NCI-H128 (cell line): ENCODE measurements at regions not wholly inside any gene's neighbourhood (a gene's known extent, or its start where the extent isn't known, plus 50 kb on each side); places are given as distances from the start of the nearest gene placed in this dataset.
"Not testable (repeated sequence)": the region's sequence is repeated elsewhere in the genome, so short reads cannot be mapped to it uniquely, and the experiment has no call there.

Source experiments
- DNase-seq: peaks from one replicate; lab custom pipeline; 2025; ENCODE audit not compliant: unreplicated experiment; lab: John Stamatoyannopoulos, UW

DNA sequence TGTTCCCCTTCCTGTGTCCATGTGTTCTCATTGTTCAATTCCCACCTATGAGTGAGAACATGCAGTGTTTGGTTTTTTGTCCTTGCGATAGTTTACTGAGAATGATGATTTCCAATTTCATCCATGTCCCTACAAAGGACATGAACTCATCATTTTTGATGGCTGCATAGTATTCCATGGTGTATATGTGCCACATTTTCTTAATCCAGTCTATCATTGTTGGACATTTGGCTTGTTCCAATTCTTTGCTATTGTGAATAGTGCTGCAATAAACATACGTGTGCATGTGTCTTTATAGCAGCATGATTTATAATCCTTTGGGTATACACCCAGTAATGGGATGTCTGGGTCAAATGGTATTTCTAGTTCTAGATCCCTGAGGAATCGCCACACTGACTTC lies 712.5 kb upstream of the ADGRB3 start:
- DNase-seq = not testable (repeated sequence)

DNA sequence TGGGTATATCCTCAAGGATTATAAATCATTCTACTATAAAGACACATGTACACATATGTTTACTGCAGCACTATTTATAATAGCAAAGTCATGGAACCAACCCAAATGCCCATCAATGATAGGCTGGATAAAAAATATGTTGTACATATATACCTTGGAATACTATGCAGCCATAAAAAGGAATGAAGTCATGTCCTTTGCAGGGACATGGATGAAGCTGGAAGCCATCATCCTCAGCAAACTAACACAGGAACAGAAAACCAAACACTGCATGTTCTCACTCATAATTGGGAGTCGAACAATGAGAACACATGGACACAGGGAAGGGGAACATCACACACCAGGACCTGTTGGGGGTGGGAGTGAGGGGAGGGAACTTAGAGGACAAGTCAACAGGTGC lies 715.0 kb upstream of the ADGRB3 start:
- not testable (repeated sequence) for DNase-seq

DNA sequence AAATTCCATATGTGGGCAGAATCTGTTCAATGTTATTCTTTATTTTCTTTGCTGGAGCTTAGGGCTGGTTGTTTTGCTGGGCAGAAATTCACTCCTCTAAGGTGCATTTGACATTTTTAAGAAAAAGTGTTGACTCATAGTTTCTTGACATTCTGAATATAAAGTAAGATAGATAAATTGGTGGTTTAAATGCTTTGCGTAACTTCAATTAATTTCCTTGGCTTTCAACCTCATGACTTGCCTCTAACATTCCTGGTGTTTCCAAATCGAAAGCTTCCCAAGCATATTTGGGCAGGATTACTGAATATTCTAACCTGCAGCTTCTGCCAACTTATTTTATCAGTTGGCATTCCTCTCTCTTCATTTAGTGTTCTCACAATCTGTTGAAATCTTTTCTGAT lies 718.7 kb upstream of the ADGRB3 start:
- DNase-seq = no peak

DNA sequence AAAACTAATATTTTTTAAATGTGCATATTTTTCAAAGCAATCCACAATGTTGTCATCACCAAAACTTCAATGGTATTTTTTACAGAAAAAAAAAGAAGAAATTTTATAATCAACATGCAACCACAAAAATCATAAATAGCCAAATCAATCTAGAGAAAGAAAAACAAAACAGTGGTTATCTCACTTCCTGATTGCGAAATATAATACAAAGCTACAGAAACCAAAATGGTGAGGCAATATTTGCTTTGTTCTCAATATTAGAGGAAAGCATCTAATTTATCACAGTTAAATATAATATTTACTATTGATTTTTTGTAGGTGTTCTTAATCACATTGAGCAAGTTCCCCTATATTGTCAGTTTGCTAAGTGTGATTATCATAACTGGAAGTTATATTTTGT lies 720.7 kb upstream of the ADGRB3 start:
- DNase-seq = no peak

DNA sequence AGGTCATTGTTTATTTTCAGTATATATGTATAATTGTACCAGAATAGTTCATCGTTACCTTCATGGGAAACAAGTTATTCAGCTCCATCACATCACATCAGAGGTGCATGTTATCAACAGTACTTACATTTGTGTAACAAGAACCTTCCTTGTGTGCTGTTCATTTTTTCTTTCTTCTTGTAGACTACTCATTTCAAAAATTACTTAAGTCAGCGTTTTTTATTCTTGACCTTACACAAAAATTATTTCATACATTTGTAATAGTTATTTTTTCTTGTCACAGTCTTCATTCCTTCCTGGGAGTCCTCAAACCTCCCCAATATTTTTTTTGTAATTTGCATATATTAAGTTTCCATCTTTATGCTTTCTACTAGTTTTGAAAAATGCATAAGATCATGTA lies 725.7 kb upstream of the ADGRB3 start:
- no peak for DNase-seq

DNA sequence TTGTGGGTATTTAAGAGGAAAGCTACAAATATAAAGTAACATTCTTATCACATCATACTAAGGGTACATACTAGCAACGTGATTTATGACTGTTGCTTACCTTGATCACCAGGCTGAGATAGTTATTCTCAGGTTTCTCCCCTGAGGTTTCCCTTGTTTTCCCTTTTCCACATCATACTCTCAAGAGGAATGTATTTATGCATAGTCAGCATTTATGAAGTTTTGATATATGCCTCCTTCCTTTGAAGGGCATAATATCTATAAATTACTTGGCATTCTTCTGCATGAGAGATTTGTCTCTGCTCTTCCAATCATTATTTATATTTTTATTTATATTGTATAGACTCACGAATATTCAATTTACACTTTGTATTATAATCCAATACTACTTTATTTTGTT lies 726.7 kb upstream of the ADGRB3 start:
- no peak for DNase-seq

DNA sequence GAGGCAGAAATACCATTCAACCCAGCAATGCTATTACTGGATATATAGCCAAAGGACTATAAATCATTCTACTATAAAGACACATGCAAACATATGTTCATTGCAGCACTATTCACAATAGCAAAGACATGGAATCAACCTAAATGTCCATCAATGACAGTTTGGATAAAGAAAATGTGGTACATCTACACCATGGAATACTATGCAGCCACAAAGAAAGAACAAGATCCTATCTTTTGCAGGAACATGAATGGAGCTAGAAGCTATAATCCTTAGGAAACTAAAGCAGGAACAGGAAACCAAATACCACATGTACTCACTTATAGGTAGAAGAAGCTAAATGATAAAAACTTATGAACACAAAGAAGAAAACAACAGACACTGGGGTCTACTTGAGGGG lies 730.3 kb upstream of the ADGRB3 start:
- DNase-seq = not testable (repeated sequence)

DNA sequence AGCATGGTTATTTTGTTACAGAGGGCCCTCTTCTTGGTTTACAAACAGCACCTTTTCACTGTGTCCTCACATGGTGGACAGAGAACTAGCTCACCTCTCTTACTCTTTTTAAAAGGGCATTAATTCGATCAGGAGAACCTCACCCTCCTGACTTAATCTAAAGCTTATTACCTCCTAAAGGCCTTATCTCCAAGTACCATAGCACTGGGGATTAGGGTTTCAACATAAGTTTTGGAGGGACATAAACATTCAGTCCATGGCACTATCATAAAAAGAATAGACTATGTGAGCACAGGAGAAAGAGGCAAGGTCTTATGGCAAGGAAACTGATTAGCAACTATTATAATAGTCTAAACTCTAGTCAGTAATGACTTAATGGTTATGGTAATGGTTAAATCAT lies 736.2 kb upstream of the ADGRB3 start:
- DNase-seq = no peak

DNA sequence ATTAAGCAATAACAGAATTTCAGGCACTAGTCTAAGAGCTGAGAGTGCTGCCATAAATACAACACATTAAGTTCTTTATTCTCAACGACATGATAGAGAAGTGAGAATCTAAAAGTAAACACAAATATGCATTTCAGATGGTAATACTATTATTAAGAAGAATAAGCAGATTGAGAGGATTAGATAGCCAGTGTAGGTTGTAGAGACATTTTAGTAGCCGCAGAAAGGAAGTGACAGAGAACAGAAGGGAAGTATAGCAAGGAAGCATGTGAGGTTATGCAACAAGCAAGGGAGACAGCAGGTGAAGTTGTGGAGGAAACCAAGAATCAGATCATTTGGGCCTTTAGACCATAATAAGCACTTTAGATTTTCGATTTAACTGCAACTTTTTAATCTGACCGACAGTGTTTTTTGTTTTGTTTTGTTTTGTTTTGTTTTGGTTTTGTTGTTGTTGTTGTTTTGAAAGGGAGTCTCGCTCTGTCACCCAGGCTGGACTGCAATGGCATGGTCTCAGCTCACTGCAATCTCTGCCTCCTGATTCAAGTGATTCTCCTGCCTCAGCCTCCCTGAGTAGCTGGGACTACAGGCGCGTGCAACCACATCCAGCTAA lies 737.0 kb upstream of the ADGRB3 start:
- no peak for DNase-seq

DNA sequence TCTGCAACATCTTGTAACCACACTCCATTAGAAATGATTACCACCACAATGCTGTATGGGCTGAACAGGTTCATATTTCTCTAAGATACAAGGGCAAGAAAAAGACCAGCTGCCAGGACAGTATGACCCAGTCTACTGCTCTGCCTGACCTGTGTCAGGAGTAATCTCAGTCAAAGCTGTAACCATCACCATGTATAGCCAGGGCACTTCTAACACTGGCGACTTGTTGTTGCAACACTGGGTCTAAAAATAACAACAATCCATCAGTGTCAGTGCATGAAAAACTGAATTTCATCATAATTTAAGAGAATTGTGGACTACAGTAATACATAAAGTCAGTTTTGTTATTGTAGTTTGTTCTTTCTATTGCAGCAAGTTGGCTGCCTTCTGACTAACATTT lies 738.6 kb upstream of the ADGRB3 start:
- no peak for DNase-seq

DNA sequence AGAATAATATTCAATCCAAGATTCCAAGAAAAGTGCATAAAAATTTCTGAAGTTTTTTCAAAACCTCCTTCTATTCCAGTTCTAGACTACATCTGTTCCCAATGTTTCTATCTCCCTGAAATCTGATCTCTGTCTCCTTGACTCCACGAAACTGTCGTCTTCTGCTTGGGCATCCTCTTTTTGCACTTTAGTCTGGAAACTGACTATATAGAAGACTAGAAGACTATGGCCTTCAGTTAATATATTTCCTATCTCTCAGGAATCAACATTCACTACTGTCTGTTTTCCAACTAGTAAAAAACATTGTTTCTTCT lies 745.4 kb upstream of the ADGRB3 start:
- DNase-seq = no peak

DNA sequence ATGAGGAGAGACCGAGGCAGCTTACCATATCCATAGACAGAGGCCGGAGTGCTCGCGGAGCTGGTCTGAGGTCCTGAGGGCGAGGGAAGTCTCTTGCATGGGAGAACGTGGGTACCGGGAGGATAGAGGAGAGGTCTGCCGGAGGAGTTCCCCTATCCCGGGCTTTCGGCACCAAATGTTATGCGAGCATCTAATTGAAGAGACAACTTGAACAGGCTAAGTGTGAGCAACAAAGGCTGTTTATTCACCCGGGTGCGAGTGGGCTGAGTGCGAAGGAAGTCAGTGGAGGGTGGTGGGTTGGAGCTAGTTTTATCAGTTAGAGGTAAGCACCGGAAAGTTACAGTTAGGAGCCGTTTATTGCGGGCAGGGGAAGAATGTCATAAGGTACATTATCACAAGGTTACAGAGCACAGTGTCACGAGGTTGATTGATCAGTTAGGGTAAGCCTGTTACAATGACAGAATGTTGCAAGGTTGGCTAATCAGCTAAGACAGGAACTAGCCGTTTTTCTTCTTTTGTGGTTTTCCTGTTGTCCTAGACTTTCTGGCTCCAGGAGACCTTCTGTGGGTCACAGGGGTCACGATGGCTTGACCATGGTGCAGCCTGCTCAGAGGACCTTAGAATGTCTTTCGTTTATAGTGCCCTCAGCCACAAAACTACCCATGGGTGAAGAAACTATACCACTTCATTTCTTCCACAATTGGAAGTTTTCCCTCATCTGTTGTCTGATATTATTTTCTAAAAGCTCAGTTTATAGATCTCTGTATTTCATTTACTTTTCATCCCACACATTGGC lies 746.0 kb upstream of the ADGRB3 start:
- no peak for DNase-seq

DNA sequence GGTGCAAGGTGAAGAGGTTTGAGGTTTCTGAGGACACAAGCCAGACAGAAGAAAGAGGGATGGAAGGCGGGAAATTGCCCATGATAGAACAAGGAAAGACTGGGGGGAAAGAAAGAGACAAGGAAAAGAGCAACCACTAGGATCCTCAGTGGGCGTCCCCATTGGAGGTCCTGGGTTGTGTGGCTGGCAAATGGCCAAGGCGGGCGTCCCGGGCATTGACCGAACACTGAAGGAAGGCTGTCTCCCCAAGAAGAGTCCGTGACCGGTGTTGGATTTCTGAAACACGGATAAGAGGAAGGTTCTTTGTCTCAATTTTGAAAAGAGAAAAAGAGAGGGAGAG lies 746.6 kb upstream of the ADGRB3 start:
- DNase-seq = no peak

DNA sequence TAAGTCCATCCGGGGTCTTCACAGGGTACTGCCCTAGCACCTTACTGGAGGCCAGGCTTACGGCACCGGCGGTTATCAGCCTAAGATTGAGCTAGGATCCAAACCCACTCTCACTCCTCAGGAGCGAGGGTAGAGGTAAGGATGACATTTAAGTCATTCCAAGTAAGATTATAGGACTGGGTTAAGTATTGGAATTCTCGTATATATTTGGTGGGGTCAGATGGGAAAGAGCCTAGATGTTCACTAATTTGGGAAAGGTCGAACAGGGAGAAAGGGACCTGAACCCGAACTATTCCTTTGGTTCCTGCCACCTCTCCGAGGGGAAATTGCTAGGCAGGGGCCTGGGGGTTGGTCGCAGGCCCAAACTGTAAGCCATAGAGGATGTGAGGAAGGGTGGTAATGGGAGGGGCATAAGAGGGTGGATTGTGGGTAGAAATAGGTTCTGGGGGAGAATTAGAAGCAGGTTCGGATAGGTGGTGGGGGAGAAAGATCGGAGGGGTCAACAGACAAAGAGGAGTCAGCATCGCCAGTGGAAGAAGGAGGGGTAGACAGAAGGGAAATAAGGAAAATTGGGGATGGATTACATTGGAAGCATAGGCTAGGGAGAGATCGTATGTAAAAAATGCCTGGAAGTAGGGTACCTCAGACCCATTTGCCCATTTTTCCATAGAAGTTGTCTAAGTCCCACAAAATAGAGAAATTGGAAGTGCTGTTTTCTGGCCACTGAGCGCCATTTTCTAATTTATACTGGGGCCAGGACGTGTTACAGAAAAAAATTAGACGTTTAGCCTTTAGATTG lies 747.1 kb upstream of the ADGRB3 start:
- DNase-seq = no peak

DNA sequence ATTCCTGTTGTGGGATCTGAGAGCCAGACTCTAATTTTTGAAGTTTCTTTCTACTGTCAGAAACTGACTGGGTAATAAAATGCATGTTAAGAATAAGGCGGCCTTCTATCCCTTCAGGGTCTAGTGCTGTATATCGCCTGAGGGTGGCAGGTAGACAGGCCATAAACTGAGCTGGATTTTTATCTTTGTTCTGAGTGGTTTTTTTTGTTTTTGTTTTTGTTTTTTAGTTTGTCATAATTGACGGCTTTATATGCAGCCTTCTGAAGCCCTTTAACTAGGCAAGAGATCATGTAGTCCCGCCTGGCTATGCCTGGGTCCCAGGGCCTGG lies 747.7 kb upstream of the ADGRB3 start:
- no peak for DNase-seq

DNA sequence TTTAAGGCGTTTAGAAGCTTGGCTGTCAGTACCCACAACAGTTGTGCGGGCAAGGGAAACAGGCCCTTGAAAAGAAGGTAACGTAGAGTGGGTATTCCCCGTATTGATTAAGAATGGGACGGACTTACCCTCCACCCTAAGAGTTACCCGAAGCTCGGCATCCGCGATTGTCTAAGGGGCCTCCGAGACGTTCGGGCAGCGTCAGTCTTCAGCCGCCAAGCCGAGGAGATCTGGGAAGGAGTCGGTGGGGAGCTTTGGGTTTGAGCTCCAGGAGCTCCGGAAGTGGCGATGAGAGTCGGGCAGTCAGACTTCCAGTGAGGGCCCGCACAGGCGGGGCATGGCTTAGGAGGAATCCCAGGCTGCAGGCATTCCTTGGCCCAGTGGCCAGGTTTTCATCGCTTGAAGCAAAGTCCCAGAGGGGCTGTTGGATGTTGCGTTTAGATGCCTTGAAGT lies 748.2 kb upstream of the ADGRB3 start:
- no peak for DNase-seq

DNA sequence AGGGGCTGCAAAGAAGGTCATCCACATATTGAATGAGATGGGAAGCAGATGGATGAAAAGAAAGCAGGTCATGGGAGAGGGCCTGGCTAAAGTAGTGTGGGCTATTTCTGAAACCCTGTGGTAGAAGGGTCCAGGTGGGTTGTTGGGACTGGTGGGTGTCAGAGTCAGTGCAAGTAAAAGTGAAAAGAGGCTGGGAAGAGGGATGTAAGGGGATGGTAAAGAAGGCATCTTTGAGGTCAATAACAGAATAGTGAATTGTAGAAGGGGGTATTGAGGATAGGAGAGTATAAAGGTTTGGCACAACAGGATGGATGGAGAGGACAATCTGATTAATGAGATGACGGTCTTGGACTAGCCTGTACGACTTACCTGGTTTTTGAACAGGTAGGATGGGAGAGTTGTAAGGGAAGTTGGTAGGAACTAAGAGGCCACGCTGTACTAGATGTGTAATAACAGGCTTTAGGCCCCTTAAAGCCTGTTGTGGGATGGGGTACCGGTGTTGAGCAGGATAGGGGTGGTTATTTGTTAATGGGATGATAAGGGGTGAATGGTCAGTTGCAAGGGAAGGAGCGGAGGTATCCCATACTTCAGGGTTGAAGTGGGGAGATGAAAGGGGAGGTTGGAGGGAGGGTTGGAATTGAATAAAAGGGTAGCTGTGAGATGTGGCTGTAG lies 748.9 kb upstream of the ADGRB3 start:
- DNase-seq = no peak

DNA sequence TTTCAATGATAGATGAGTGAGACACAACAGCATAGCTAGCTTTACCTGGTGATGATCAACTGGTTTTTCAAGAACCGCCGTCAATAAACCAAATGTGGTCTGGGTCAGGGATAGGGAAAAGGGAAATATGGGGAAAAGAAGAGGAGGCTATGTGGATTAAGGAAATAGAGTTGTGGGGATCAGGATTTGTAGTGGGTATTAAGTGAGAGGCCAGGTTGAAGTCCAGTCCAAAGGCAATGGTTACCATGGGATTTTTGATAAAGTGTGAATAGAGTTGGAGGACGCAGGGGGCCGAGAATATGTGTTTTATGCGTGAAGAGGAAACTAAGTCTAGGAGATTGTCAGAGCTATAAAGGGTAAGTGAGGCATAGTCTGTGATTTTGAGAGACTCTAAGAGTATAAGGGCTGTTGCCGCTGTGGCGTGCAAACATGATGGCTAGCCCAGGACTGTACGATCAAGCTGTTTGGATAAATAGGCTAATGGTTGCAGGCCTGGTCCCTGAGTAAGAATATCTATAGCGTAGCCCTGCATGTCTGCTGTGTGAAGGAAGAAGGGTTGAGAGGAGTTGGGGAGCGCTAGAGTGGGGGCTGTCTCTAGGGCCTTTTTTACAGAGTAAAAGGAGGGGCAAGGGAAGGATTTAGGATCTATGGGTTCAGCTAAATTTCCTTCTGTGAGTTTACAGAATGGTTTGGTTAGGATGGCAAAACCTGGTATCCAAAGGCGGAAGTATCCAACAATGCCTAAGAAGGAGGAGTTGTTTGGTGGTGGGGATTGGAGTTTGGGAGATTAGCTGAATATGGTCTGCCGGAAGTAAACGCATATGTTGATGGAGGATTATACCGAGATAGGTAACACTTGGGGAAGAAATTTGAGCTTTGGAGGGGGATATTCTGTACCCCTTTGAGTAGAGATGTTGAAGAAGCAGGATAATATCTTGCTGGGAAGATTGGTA lies 749.7 kb upstream of the ADGRB3 start:
- no peak for DNase-seq

DNA sequence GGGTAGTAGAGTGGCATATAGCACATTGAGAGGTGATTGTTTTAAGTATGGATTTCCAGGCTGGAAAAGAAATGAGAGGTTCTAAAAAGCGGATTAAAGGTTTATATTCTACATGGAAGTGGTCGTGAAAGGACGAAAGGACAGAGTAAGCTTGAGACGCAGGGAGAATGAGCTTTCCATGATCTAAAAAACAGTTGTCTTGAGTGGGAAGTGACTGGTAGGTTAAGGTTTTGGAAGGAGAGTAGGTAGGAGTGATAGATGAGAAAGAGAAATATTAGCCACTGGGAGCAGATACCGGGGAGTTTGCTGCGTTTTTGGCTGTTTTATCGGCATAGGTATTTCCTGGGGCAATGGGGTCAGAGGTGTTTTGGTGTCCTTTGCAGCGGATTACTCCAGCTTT lies 750.6 kb upstream of the ADGRB3 start:
- DNase-seq = no peak

DNA sequence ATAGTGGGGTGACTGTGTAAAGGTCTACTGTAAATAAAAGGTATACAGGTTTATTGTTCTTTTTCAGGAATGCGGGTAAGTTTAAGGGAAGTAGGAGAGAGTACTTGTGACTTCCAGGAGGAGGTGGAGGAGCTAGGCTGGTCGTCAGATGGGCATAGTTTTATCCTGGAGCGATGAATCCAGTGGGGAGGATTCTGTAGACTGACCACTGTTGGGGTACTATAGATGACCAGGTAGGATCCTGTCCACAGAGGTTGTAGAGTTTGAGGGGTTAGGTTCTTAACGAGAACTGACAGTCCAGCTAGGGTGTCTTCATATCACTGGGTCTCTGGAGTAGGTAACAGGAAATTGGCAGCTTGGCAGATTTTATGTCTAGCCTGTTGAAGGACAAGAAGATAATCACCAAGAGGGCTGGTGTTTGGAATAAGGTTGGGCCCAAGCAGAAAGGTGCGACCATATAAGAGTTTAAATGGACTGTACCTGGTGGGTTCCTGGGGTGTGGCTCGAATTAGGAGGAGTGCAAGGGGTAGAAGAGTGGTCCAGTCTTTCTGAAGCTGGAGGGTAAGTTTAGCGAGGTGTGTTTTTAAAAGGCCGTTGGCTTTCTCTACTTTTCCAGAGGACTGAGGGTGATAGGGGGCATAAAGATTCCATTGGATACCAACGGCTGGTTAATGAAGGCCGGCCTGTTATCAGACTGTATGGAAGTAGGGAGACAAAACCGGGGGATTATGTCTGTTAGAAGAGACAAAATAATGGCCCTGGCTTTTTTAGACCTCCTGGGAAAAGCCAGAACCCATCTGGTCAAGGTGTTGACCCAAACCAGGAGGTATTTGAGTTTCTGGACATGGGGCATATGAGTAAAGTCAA lies 751.3 kb upstream of the ADGRB3 start:
- DNase-seq = no peak
